Skeletal muscle satellite cell (primary cell): ENCODE measurements at regions not wholly inside any gene's neighbourhood (a gene's known extent, or its start where the extent isn't known, plus 50 kb on each side); places are given as distances from the start of the nearest gene placed in this dataset.

Source experiments
- H3K27me3 ChIP-seq: 2 replicates; pipeline ENCODE4 v1.7.0; 2013; ENCODE audit warnings: low read length; ENCODE audit not compliant: control insufficient read depth, insufficient read depth
- H3K36me3 ChIP-seq: 2 replicates; pipeline ENCODE4 v1.7.0; 2013; ENCODE audit warnings: mild to moderate bottlenecking, control low read depth, low read length; ENCODE audit not compliant: insufficient read depth
- H3K4me1 ChIP-seq: 2 replicates; pipeline ENCODE4 v1.7.0; 2013; ENCODE audit warnings: low read length; ENCODE audit not compliant: control insufficient read depth, insufficient read depth
- H3K4me2 ChIP-seq: 2 replicates; pipeline ENCODE4 v1.7.0; 2013; ENCODE audit warnings: mild to moderate bottlenecking, low read length
- H3K4me3 ChIP-seq: 2 replicates; pipeline ENCODE4 v1.7.0; 2013; ENCODE audit warnings: low read length
- H3K9ac ChIP-seq: 2 replicates; pipeline ENCODE4 v1.7.0; 2013; ENCODE audit warnings: mild to moderate bottlenecking, low read depth, low read length, moderate library complexity
- H3K9me3 ChIP-seq: replicated peaks from 2 replicates; pipeline ENCODE4 v1.7.0; 2013; ENCODE audit warnings: mild to moderate bottlenecking, control low read depth, low read length

DNA sequence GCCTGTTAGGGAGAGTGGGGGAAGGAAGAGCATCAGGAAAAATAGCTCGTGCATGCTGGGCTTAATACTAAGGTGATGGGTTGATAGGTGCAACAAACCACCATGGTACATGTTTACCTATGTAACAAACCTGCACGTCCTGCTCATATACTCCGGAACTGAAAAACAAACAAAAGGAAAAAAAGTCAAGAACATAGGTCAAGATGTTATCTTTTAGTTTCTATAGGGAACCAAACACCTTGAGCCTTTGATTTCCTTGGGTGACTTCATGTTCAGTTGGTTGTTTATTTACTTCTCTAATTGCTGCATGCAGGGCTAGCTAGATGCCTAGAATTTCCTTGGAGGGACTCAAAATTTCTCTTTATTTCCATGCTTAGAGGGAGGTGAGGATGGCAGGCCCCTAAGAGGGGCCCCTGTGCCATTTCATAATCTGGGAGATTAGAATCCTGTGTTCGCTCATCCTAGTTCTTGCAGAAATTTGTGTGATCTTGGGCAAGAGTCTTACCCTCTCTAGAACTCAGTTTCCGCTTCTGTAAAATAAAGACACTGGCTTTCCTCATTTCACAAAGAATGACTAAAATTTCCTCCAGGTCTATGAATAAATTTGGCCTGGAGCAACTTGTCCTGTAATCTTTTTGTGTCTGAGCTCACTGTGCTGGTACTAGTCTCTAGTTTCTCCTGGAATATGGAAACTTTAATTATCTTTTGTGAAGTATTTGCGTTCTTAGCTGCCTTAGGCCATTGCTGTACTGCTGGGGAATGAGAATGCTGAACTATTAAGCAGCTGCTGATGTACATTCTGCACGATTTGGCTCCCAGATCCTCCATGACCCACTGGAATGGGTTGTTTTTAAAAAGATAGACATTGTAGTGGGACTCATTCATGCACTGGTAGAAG lies 457.5 kb downstream of the EDEM1 start:
- no peak overlapping the region for H3K9ac ChIP-seq
- no peaks in the 10 kb centered on the region for H3K36me3 ChIP-seq
- H3K9me3 ChIP-seq, result peaks cover 4% of the 10 kb centered on the region
- H3K27me3 ChIP-seq, result no peaks in the 10 kb centered on the region
- H3K4me3 ChIP-seq, result no peak overlapping the region
- no peak overlapping the region for H3K4me2 ChIP-seq
- H3K4me1 ChIP-seq, result no peaks in the 10 kb centered on the region

GRCh38 chr3:5645692-5646410 lies 458.3 kb downstream of the EDEM1 start:
- Histone ChIP-seq H3K9me3 (peaks cover 4% of the 10 kb centered on the region), H3K4me2 (no peak overlapping the region), H3K4me3 (no peak overlapping the region), H3K9ac (no peak overlapping the region), H3K4me1 (no peaks in the 10 kb centered on the region), H3K27me3 (no peaks in the 10 kb centered on the region), H3K36me3 (no peaks in the 10 kb centered on the region)

DNA sequence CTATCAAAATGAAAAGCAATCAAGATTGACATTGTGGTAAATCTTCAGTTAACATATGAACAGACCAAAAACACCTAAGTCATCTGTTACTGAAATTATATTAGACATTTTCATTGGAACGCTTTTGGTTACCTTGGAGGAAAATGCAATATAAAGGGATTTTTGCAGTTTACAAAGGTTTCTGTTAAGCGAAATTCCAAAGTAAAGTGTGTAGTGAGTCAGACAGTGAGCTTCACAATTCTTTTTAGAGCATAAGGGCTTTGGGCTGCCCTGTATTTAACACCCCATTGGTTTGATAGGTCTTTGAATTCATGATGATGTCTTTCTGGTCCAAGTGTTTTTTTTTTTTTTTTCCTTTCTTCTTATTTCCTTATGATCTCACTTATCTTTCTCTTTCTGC lies 462.8 kb downstream of the EDEM1 start:
- Histone ChIP-seq H3K36me3 (no peaks in the 10 kb centered on the region), H3K4me1 (no peaks in the 10 kb centered on the region), H3K27me3 (no peaks in the 10 kb centered on the region), H3K9ac (no peak overlapping the region), H3K9me3 (peaks cover 4% of the 10 kb centered on the region), H3K4me2 (no peak overlapping the region), H3K4me3 (no peak overlapping the region)

- H3K4me3 ChIP-seq, result no peak overlapping the region
- H3K9me3 ChIP-seq, result peaks cover 4% of the 10 kb centered on the region
- no peak overlapping the region for H3K9ac ChIP-seq
- no peaks in the 10 kb centered on the region for H3K36me3 ChIP-seq
- H3K27me3 ChIP-seq, result no peaks in the 10 kb centered on the region
- H3K4me2 ChIP-seq, result no peak overlapping the region
- no peaks in the 10 kb centered on the region for H3K4me1 ChIP-seq
Observed at GRCh38 chr3:5651351-5651750, 463.8 kb downstream of the EDEM1 start.

DNA sequence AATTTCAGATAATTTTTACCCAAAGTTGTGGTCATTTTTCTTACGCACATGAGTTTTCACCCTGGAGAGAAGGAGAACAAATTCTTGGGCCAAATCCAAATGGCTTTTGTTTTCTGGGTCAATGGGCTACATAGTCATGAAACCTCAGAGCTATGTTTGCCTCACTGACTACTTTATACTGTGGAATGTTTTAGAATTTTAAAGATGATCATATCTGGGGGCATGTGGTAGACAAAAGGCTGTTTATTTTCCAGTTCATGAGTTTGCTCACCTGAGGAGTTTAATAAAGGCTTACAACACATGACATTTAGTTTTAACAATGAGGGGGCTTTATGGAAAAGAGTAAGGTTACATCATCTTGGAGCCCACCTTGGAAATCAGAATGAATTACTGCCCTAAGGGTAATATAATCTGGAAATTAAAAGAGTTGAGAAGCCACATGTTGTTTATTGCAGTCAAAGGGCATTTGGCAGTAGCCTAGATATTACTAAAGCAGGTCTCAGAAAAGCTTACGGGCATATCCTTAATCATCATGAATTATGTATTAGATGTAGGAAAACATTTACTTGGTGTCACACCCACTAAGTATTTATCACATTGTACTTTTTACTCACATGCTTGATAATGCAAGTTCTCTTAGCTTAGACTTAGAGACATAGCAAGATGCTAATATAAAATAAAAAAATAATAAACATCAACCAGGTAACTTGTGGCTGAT lies 466.1 kb downstream of the EDEM1 start:
- Histone ChIP-seq H3K4me2 (no peak overlapping the region), H3K36me3 (no peaks in the 10 kb centered on the region), H3K9ac (no peak overlapping the region), H3K9me3 (peaks cover 4% of the 10 kb centered on the region), H3K27me3 (no peaks in the 10 kb centered on the region), H3K4me1 (no peaks in the 10 kb centered on the region), H3K4me3 (no peak overlapping the region)

DNA sequence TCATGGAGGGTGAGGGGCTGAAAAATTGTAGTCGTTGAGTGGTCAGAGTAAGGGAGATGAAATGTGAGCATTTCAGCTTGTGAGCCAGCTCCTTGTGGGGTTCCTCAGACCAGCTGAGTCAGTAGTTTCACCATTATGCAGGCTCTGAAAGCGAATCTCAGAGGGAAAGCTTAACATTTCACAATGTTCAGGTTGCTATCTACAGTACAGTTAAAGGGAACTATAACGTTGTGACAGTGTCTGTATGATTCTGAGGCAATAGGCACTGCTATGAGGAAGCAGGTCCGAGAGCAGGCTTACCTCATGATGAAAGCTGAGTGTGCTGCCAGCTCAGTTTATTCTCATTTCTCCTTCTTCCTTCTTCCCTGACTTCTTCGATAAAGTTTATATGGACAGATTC lies 469.6 kb downstream of the EDEM1 start:
- Histone ChIP-seq H3K9me3 (peaks cover 8% of the 10 kb centered on the region), H3K4me2 (no peak overlapping the region), H3K36me3 (no peaks in the 10 kb centered on the region), H3K27me3 (no peaks in the 10 kb centered on the region), H3K9ac (no peak overlapping the region), H3K4me1 (no peaks in the 10 kb centered on the region), H3K4me3 (no peak overlapping the region)

GRCh38 chr3:5663601-5664000 lies 476.1 kb downstream of the EDEM1 start:
- peaks cover 8% of the 10 kb centered on the region for H3K9me3 ChIP-seq
- no peak overlapping the region for H3K4me2 ChIP-seq
- H3K9ac ChIP-seq, result no peak overlapping the region
- no peaks in the 10 kb centered on the region for H3K4me1 ChIP-seq
- no peaks in the 10 kb centered on the region for H3K27me3 ChIP-seq
- H3K36me3 ChIP-seq, result no peaks in the 10 kb centered on the region
- H3K4me3 ChIP-seq, result no peak overlapping the region

- Histone ChIP-seq H3K9me3 (peaks cover 6% of the 10 kb centered on the region), H3K4me2 (no peak overlapping the region)
Observed at GRCh38 chr3:5666455-5666854, 478.9 kb downstream of the EDEM1 start.

GRCh38 chr3:5673521-5673920 lies 486.0 kb downstream of the EDEM1 start:
- no peak overlapping the region for H3K9ac ChIP-seq
- H3K4me3 ChIP-seq, result no peak overlapping the region
- H3K9me3 ChIP-seq, result peaks cover 6% of the 10 kb centered on the region
- H3K36me3 ChIP-seq, result no peaks in the 10 kb centered on the region
- H3K4me1 ChIP-seq, result no peaks in the 10 kb centered on the region
- no peaks in the 10 kb centered on the region for H3K27me3 ChIP-seq
- H3K4me2 ChIP-seq, result no peak overlapping the region

More at GRCh38 chr3:5666455-5666854, 478.9 kb downstream of the EDEM1 start:
- Histone ChIP-seq H3K9ac (no peak overlapping the region), H3K27me3 (no peaks in the 10 kb centered on the region), H3K4me1 (no peaks in the 10 kb centered on the region), H3K4me3 (no peak overlapping the region), H3K36me3 (no peaks in the 10 kb centered on the region)

DNA sequence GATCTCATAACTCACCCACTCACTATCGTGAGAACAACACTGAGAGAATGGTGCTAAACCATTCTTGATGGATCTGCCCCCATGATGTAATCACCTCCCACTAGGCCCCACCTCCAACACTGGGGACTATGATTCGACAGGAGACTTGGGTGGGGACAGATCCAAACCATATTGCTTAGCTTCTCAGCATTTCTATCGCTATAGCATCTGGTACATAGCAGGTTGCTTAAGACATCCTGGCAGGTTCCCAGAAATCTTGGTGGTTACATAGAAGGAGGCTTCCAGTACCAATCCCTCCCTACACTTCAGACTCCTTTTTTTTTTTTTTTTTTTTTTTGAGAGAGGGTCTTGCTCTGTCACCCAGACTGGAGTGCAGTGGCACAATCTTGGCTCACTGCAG lies 487.8 kb downstream of the EDEM1 start:
- H3K4me3 ChIP-seq, result no peak overlapping the region
- H3K9ac ChIP-seq, result no peak overlapping the region
- H3K4me1 ChIP-seq, result no peaks in the 10 kb centered on the region
- peaks cover 6% of the 10 kb centered on the region for H3K9me3 ChIP-seq
- H3K36me3 ChIP-seq, result no peaks in the 10 kb centered on the region
- no peaks in the 10 kb centered on the region for H3K27me3 ChIP-seq
- H3K4me2 ChIP-seq, result no peak overlapping the region

- Histone ChIP-seq H3K27me3 (no peaks in the 10 kb centered on the region), H3K9me3 (no peaks in the 10 kb centered on the region), H3K9ac (no peak overlapping the region), H3K4me1 (no peaks in the 10 kb centered on the region), H3K4me2 (no peak overlapping the region), H3K4me3 (no peak overlapping the region), H3K36me3 (no peaks in the 10 kb centered on the region)
Observed at GRCh38 chr3:5677555-5677954, 490.0 kb downstream of the EDEM1 start.
